HepG2 (cell line): ENCODE measurements at regions not wholly inside any gene's neighbourhood (a gene's known extent, or its start where the extent isn't known, plus 50 kb on each side); places are given as distances from the start of the nearest gene placed in this dataset.

ENCODE experiments used
- EHMT2 ChIP-seq: fragments of 200-600 bp; sonication (generic); IDR thresholded peaks from 2 replicates; pipeline ENCODE4 v1.7.0; 2017; ENCODE audit warnings: antibody characterized with exemption, low read depth, low read length, borderline replicate concordance
- KDM1A ChIP-seq: IDR thresholded peaks from 2 replicates; pipeline ENCODE4 v1.6.1; 2016; ENCODE audit warnings: missing compliant biosample characterization
- POLR2AphosphoS5 ChIP-seq: IDR thresholded peaks from 2 replicates; pipeline ENCODE4 v1.6.1; 2012; ENCODE audit warnings: low read depth, low read length
- RNF2 ChIP-seq: fragments of 450-650 bp; conservative IDR thresholded peaks from 2 replicates; pipeline ENCODE4 v1.6.1; 2016; ENCODE audit warnings: low read depth
- SUZ12 ChIP-seq: fragments of 150-350 bp; IDR thresholded peaks from 2 replicates; pipeline ENCODE4 v1.6.1; 2014; ENCODE audit warnings: low read depth, low read length
- ZNF530 ChIP-seq: sonication (generic); formaldehyde crosslinking; IDR thresholded peaks from 2 replicates; pipeline ENCODE4 v1.5.0; 2020; ENCODE audit warnings: low read depth, mild to moderate bottlenecking, missing genetic modification reagents
- ZNF558 ChIP-seq: sonication (generic); formaldehyde crosslinking; IDR thresholded peaks from 2 replicates; pipeline ENCODE4 v1.9.0; 2022; ENCODE audit warnings: mild to moderate bottlenecking, missing genetic modification reagents, borderline replicate concordance
- ZNF747 ChIP-seq: sonication (generic); formaldehyde crosslinking; IDR thresholded peaks from 2 replicates; pipeline ENCODE4 v1.8.1; 2023; ENCODE audit warnings: missing genetic modification reagents, mild to moderate bottlenecking, borderline replicate concordance
- TF ChIP-seq, protein P1 (sequence below): IDR thresholded peaks from 2 replicates; pipeline ENCODE4 v1.6.1; 2012; ENCODE audit warnings: inconsistent platforms
- TF ChIP-seq, protein P2 (sequence below): sonication (generic); formaldehyde crosslinking; IDR thresholded peaks from 2 replicates; pipeline ENCODE4 v1.4.0; 2020; ENCODE audit warnings: mild to moderate bottlenecking, missing genetic modification reagents
- TF ChIP-seq, protein P3 (sequence below), 2 experiments: fragments of 450-650 bp in 1 of 2; sonication (generic) in 1 of 2; formaldehyde crosslinking; IDR thresholded peaks; 2 replicates each; pipeline versions ENCODE4 v1.5.0 to v1.8.0; 2020 to 2022; ENCODE audit warnings: mild to moderate bottlenecking in 1 of 2, missing genetic modification reagents in 1 of 2
- TF ChIP-seq, protein P4 (sequence below): sonication (generic); formaldehyde crosslinking; IDR thresholded peaks from 2 replicates; pipeline ENCODE4 v1.5.0; 2020; ENCODE audit warnings: mild to moderate bottlenecking, missing genetic modification reagents, moderate library complexity

DNA sequence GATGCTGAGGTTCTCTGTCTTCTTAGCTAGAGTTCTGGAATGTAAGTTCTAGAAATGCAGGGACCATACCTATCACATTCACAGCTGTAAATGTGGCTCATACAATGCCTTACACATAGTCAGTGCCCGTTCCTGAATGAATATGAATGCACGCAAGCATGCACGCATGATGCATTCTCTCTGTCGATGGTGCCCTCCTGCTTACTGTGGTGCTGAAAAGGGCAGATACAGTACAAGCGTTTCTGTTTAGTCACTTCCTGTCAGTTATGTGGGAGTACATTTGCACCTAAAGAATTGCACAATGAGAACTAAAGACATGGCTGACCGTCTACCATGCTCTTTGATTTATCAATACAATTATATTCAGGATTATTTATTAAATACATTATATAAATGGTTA, 152.2 kb upstream of the SOX4 start:
- TF ChIP-seq SUZ12 (no peak), ZNF747 (CRISPR knock-in tag) (no peak), POLR2AphosphoS5 (no peak), ZNF530 (CRISPR knock-in tag) (no peak), ZNF558 (CRISPR knock-in tag) (no peak), EHMT2 (no peak), KDM1A (CRISPR knock-in tag) (no peak), RNF2 (no peak)
- TF ChIP-seq, protein P1, sequence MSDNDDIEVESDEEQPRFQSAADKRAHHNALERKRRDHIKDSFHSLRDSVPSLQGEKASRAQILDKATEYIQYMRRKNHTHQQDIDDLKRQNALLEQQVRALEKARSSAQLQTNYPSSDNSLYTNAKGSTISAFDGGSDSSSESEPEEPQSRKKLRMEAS: no peak
- TF ChIP-seq, protein P2, sequence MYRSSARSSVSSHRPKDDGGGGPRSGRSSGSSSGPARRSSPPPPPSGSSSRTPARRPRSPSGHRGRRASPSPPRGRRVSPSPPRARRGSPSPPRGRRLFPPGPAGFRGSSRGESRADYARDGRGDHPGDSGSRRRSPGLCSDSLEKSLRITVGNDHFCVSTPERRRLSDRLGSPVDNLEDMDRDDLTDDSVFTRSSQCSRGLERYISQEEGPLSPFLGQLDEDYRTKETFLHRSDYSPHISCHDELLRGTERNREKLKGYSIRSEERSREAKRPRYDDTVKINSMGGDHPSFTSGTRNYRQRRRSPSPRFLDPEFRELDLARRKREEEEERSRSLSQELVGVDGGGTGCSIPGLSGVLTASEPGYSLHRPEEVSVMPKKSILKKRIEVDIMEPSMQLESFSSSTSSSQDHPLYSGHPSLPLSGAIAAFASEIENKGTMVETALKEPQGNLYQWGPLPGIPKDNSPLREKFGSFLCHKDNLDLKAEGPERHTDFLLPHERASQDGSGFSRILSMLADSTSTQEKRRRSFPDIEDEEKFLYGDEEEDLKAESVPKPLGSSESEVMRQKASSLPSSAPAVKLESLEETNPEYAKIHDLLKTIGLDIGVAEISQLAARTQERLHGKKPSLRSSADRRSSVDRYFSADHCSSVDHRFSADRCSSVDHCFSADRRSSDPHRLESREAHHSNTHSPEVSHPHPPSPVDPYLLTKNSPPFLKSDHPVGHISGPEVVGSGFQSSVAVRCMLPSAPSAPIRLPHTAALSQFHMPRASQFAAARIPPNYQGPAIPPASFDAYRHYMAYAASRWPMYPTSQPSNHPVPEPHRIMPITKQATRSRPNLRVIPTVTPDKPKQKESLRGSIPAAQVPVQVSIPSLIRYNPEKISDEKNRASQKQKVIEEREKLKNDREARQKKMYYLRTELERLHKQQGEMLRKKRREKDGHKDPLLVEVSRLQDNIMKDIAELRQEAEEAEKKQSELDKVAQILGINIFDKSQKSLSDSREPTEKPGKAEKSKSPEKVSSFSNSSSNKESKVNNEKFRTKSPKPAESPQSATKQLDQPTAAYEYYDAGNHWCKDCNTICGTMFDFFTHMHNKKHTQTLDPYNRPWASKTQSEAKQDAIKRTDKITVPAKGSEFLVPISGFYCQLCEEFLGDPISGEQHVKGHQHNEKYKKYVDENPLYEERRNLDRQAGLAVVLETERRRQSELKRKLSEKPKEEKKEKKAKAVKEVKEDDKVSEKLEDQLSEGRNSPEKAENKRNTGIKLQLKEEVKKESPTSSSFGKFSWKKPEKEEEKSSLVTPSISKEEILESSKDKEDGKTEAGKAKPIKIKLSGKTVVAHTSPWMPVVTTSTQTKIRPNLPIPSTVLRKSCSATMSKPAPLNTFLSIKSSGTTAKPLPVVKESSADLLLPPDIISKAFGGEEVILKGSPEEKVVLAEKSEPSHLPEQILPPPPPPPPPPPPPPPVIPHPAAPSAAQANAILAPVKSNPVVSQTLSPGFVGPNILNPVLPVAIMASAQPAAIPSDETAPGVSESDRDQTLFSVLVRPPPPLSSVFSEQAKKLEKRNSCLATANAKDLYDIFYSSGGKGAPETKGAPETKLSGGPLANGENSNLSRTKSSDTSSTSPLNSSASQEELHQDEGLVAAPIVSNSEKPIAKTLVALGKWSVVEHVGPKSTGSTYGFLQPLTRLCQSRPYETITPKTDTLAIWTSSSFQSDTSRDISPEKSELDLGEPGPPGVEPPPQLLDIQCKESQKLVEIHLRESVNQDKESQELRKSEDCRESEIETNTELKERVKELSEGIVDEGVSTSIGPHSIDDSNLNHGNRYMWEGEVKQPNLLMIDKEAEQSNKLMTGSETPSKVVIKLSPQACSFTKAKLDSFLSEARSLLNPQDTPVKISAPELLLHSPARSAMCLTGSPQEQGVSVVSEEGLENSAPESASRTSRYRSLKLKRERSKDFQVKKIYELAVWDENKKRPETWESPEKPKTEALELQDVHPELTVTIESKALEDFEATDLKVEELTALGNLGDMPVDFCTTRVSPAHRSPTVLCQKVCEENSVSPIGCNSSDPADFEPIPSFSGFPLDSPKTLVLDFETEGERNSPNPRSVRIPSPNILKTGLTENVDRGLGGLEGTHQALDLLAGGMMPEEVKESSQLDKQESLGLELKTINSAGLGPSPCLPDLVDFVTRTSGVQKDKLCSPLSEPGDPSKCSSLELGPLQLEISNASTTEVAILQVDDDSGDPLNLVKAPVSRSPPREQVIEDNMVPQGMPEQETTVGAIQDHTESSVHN: no peak
- TF ChIP-seq, protein P3, sequence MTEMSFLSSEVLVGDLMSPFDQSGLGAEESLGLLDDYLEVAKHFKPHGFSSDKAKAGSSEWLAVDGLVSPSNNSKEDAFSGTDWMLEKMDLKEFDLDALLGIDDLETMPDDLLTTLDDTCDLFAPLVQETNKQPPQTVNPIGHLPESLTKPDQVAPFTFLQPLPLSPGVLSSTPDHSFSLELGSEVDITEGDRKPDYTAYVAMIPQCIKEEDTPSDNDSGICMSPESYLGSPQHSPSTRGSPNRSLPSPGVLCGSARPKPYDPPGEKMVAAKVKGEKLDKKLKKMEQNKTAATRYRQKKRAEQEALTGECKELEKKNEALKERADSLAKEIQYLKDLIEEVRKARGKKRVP (CRISPR knock-in tag; IDR thresholded peaks at IDR 0.05): no peak
- TF ChIP-seq, protein P4, sequence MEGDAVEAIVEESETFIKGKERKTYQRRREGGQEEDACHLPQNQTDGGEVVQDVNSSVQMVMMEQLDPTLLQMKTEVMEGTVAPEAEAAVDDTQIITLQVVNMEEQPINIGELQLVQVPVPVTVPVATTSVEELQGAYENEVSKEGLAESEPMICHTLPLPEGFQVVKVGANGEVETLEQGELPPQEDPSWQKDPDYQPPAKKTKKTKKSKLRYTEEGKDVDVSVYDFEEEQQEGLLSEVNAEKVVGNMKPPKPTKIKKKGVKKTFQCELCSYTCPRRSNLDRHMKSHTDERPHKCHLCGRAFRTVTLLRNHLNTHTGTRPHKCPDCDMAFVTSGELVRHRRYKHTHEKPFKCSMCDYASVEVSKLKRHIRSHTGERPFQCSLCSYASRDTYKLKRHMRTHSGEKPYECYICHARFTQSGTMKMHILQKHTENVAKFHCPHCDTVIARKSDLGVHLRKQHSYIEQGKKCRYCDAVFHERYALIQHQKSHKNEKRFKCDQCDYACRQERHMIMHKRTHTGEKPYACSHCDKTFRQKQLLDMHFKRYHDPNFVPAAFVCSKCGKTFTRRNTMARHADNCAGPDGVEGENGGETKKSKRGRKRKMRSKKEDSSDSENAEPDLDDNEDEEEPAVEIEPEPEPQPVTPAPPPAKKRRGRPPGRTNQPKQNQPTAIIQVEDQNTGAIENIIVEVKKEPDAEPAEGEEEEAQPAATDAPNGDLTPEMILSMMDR (CRISPR knock-in tag): no peak
